Stimulated activated CD8-positive, alpha-beta memory T cell treated with anti-CD3 and anti-CD28 coated beads, Interleukin-7, amount 100 ng/mL, for 48 hours (primary cell): ENCODE measurements at regions not wholly inside any gene's neighbourhood (a gene's known extent, or its start where the extent isn't known, plus 50 kb on each side); places are given as distances from the start of the nearest gene placed in this dataset.

Experiments used
- DNase-seq, 2 donors: peaks; one replicate each; pipeline ENCODE4 v3.0.0-alpha.2; 2020; ENCODE audit warnings: low read depth in 1 of 2; ENCODE audit errors: extremely low read depth in 1 of 2

GRCh38 chr3:6125520-6125919 lies 735.4 kb upstream of the GRM7 start:
- DNase-seq = no peak

DNA sequence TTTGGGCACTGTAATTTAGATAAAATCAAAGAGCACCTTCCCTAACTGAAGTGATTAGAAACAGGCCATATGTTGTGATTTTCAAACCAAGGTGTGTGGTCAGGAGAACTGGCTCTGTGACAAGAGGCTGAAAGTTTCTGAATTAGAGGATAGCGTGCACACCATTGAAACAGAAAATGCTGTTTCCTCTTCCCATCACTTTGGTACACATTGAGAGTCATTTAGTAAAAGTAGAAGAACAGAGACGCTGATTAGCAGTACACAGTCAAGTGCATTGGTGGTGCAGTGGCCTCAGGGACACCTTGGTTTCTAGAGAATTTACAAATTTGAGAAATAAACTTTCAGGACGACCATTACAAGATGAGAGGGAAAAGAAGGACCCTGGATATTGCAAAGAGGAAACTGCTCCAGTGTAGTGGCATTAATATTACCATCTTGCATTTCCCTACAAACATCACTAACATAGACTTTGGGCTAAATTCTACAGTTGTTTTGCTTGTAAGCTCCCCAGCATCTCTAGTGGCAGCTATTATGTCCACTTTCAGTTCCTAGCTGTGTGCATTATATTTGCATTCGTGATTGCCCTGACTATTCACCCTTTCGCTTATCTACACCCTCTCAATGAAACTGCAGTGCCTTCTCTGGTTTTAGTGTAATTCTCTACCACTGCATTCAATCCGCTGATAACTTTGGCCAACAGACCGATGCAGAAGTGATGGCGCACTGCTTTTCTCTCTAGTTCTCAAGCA lies 728.1 kb upstream of the GRM7 start:
- DNase-seq = no peak

GRCh38 chr3:6142707-6143106 lies 718.2 kb upstream of the GRM7 start:
- DNase-seq = no peak

GRCh38 chr3:6147883-6148282 lies 713.0 kb upstream of the GRM7 start:
- DNase-seq = no peak

DNA sequence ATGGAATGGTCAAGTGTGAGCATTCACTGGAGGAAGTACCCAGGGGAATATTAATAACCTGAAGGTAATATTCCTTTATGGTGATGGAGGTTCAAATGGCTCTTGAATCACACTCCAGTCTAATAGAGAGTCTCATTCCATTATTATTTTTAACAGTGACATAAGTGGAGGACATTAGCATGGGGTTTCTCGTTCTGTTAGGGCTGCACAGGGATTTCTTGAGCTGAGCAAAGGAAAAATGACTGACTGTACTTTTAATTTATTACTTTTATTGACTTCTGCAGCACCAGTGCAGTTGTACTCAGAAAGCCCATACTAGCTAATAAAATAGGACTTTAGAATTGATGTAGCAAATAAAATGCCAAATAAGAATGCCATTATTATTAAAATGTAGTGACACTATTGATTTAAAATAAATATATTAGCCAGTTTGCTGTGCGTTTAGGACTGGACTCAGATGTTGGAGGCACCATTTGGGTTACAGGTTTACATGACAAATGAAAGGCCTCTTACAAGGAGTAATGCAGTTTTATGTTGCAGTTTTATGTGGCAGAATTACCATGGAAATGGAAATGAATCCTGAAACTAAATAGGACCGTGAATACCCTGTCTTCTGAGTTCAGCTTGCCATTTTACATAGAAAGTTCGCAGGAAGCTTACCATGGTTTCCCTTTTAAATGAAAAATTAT lies 705.1 kb upstream of the GRM7 start:
- DNase-seq = no peak

- DNase-seq = no peak
Measured at GRCh38 chr3:6165951-6166350, 695.0 kb upstream of the GRM7 start.

DNA sequence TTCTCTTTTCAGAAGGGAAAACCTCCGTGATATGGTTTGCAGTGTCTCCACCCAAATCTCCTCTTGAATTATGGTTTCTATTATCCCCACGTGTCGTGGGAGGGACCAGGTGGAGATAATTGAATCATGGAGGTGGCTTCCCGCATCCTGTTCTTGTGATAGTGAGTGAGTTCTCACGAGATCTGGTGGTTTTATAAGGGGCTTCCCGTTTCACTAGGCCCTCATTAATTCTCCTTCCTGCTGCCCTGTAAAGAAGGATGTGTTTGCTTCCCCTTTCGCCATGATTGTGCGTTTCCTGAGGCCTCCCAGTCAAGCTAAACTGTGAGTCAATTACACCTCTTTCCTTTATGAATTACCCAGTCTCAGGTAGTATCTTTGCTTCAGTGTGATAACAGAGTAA lies 692.7 kb upstream of the GRM7 start:
- DNase-seq = no peak

- DNase-seq = no peak
Measured at GRCh38 chr3:6172871-6173642, 687.9 kb upstream of the GRM7 start.

DNA sequence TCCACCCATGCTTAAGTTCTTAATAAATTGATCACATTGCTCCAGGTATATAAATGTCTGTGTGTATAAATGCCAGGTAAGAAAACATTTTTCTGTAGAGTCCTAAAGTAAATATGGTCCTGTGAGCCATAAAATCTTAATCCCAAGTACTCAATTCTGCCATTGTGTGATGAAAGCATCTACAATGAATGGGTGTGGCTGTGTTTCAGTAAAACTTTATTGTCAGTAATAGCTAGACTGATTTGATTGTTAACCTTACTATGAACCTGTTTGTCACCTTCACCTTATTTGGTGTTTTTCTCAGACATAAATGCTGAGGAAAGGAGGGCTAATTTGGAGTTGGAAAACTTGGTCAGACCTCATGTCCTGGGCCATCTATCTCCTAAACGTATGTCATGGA lies 683.5 kb upstream of the GRM7 start:
- DNase-seq = no peak

- no peak for DNase-seq
Measured at GRCh38 chr3:6179761-6180160, 681.2 kb upstream of the GRM7 start.

GRCh38 chr3:6180171-6180570 lies 680.7 kb upstream of the GRM7 start:
- no peak for DNase-seq

GRCh38 chr3:6182476-6182875 lies 678.4 kb upstream of the GRM7 start:
- no peak for DNase-seq

DNA sequence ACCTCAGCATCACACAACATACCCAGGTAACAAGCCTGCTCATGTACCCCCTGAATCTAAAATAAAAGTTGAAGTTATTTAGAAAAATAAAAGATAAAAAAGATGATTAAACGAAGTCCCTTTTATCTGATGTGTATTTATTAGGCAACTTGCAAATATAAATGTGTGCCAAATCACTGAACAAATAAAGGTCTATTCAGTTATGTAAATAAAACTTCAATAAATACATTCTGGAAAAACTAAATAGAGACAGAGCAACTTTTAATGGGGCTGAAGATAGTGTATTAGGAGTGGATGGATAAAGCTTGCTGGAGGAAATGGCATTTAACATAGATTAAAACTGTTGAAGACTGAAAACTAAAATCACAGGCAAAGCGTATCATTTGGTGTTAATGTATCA lies 678.0 kb upstream of the GRM7 start:
- DNase-seq = no peak

- DNase-seq = no peak
Measured at GRCh38 chr3:6189384-6189783, 671.5 kb upstream of the GRM7 start.

DNA sequence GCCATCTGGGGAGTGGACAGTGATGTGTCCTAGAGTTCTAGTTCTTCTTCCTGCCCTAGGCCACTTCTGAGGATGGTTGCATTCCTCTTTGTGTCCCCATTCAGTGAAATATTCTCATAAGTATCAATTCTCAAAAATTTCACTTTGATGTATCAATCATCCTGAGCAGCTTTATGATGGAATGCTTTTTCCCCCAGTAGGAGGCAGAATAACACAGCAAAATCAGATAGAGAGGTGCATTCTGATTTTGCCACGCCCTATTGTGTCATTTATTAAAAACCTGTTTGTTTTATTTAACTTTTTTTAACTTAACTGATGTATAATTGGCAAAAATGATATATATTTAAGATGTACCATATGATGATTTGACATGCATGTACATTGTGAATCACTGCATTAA lies 656.0 kb upstream of the GRM7 start:
- DNase-seq = no peak

- DNase-seq = no peak
Measured at GRCh38 chr3:6216135-6217026, 644.5 kb upstream of the GRM7 start.

- no peak for DNase-seq
Measured at GRCh38 chr3:6220447-6220846, 640.5 kb upstream of the GRM7 start.

- no peak for DNase-seq
Measured at GRCh38 chr3:6222069-6222468, 638.8 kb upstream of the GRM7 start.

- no peak for DNase-seq
Measured at GRCh38 chr3:6223572-6223971, 637.3 kb upstream of the GRM7 start.

GRCh38 chr3:6228958-6229683 lies 631.8 kb upstream of the GRM7 start:
- no peak for DNase-seq
